ENCODE measurements at regions not wholly inside any gene's neighbourhood (a gene's known extent, or its start where the extent isn't known, plus 50 kb on each side); places are given as distances from the start of the nearest gene placed in this dataset.

- no peak for TF ChIP-seq IRF5 (IDR thresholded peaks at IDR 0.05; ENCODE audit: borderline replicate concordance)
- no peak for TF ChIP-seq USF2 (IDR thresholded peaks at IDR 0.05; ENCODE audit: borderline replicate concordance, low read depth, low read length)
- TF ChIP-seq CHD2 (IDR thresholded peaks at IDR 0.05; ENCODE audit: borderline replicate concordance, low read depth, low read length): no peak
- no peak for TF ChIP-seq MYC (IDR thresholded peaks at IDR 0.05; ENCODE audit: insufficient read depth, insufficient read length, insufficient replicate concordance, low read length, severe bottlenecking)
- TF ChIP-seq SP1 (IDR thresholded peaks at IDR 0.05; ENCODE audit: low read depth, low read length): no peak
- TF ChIP-seq ZZZ3 (IDR thresholded peaks at IDR 0.05; ENCODE audit: control insufficient read depth, insufficient read length, low read depth): no peak
- no peak for TF ChIP-seq CTCF (IDR thresholded peaks at IDR 0.05 in 2 of 3, conservative IDR thresholded peaks at IDR 0.05 in 1 of 3; ENCODE audit: control insufficient read depth in 2 of 3, extremely low read depth in 1 of 3, insufficient read depth in 1 of 3, low read depth in 3 of 3, low read length in 3 of 3)
These were observed 1276.7 kb upstream of the PIK3C3 start for GRCh38 chr18:40678318-40678717.

Data from GM12878 (cell line).